GM18520 (cell line): ENCODE measurements at regions not wholly inside any gene's neighbourhood (a gene's known extent, or its start where the extent isn't known, plus 50 kb on each side); places are given as distances from the start of the nearest gene placed in this dataset.

Source experiments
- ATAC-seq: cut with Tn5 transposase; IDR thresholded peaks from one replicate; pipeline ENCODE4 v1.9.1; 2021; ENCODE audit not compliant: unreplicated experiment

- no peak for ATAC-seq
Observed at GRCh38 chr2:146037334-146037870, 1517.5 kb upstream of the ZEB2 start.

GRCh38 chr2:146031158-146031557 is 1511.2 kb upstream of the ZEB2 start:
- ATAC-seq: no peak

- no peak for ATAC-seq
Observed at GRCh38 chr2:146027156-146027555, 1507.2 kb upstream of the ZEB2 start.

- ATAC-seq: no peak
Observed at GRCh38 chr2:146025519-146025918, 1505.6 kb upstream of the ZEB2 start.

GRCh38 chr2:146024212-146024743 is 1504.4 kb upstream of the ZEB2 start:
- ATAC-seq: no peak

GRCh38 chr2:146004462-146004861 is 1484.5 kb upstream of the ZEB2 start:
- ATAC-seq: no peak

GRCh38 chr2:146003337-146003736 is 1483.4 kb upstream of the ZEB2 start:
- no peak for ATAC-seq

GRCh38 chr2:145994910-145995309 is 1475.0 kb upstream of the ZEB2 start:
- ATAC-seq: no peak

- ATAC-seq: no peak
Observed at GRCh38 chr2:145992572-145992971, 1472.7 kb upstream of the ZEB2 start.

GRCh38 chr2:145987793-145988192 is 1467.9 kb upstream of the ZEB2 start:
- no peak for ATAC-seq

- ATAC-seq: no peak
Observed at GRCh38 chr2:145985517-145985916, 1465.6 kb upstream of the ZEB2 start.

GRCh38 chr2:145984580-145984979 is 1464.7 kb upstream of the ZEB2 start:
- no peak for ATAC-seq

- no peak for ATAC-seq
Observed at GRCh38 chr2:145980318-145980717, 1460.4 kb upstream of the ZEB2 start.

- ATAC-seq: no peak
Observed at GRCh38 chr2:145975406-145975805, 1455.5 kb upstream of the ZEB2 start.

GRCh38 chr2:145961846-145962245 is 1441.9 kb upstream of the ZEB2 start:
- ATAC-seq: no peak

- no peak for ATAC-seq
Observed at GRCh38 chr2:145960479-145961163, 1440.7 kb upstream of the ZEB2 start.

GRCh38 chr2:145958611-145959010 is 1438.7 kb upstream of the ZEB2 start:
- no peak for ATAC-seq

- ATAC-seq: peak; percentile 56
Observed at GRCh38 chr2:145957929-145958328, 1438.0 kb upstream of the ZEB2 start.

GRCh38 chr2:145939949-145940348 is 1420.0 kb upstream of the ZEB2 start:
- ATAC-seq: no peak

GRCh38 chr2:145935016-145935415 is 1415.1 kb upstream of the ZEB2 start:
- ATAC-seq: no peak

- ATAC-seq: no peak
Observed at GRCh38 chr2:145931781-145932395, 1412.0 kb upstream of the ZEB2 start.

- ATAC-seq: no peak
Observed at GRCh38 chr2:145930318-145930717, 1410.4 kb upstream of the ZEB2 start.
